GM13976 (cell line): ENCODE measurements at regions not wholly inside any gene's neighbourhood (a gene's known extent, or its start where the extent isn't known, plus 50 kb on each side); places are given as distances from the start of the nearest gene placed in this dataset.

ENCODE experiments used
- DNase-seq: peaks from one replicate; pipeline ENCODE4 v3.0.0; 2012; ENCODE audit warnings: low spot score
- in situ Hi-C: fragments of 300-500 bp; cut with MboI; formaldehyde crosslinking; loops from one replicate; pipeline ENCODE4 v1.12.0; 2022; ENCODE audit warnings: low sequenced_read_pairs, mixed read lengths, inconsistent platforms; ENCODE audit not compliant: unreplicated experiment
- TF ChIP-seq, protein P1 (sequence below): IDR thresholded peaks from 2 replicates; pipeline ENCODE4 v1.5.1; 2012; ENCODE audit warnings: borderline replicate concordance, mild to moderate bottlenecking; ENCODE audit not compliant: insufficient read depth; ENCODE audit errors: extremely low read depth, missing control alignments, control extremely low read depth

DNA sequence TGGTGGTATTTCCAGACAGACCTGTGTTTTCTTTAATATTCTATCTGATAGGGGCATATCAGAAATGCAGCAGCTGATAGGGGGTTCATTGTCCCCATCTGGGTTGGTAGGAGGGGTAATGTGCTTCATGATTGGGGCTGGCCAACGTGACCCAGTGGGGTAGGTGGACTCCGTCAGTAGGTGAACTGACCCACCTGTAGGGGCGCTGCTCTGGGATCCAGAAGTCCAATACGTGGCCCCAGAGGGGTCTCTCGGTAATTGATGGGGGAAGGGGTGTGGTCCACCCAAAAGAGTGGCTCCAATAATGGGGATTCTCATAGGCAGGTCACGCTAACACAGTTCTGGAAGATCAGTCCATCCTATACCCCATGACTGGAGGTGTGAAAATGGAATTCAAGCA lies 112.0 kb downstream of the PRLHR start:
- DNase-seq, result no peak
- TF ChIP-seq, protein P1, sequence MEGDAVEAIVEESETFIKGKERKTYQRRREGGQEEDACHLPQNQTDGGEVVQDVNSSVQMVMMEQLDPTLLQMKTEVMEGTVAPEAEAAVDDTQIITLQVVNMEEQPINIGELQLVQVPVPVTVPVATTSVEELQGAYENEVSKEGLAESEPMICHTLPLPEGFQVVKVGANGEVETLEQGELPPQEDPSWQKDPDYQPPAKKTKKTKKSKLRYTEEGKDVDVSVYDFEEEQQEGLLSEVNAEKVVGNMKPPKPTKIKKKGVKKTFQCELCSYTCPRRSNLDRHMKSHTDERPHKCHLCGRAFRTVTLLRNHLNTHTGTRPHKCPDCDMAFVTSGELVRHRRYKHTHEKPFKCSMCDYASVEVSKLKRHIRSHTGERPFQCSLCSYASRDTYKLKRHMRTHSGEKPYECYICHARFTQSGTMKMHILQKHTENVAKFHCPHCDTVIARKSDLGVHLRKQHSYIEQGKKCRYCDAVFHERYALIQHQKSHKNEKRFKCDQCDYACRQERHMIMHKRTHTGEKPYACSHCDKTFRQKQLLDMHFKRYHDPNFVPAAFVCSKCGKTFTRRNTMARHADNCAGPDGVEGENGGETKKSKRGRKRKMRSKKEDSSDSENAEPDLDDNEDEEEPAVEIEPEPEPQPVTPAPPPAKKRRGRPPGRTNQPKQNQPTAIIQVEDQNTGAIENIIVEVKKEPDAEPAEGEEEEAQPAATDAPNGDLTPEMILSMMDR, result no peak
- in situ Hi-C loops, result no loop called here

DNA sequence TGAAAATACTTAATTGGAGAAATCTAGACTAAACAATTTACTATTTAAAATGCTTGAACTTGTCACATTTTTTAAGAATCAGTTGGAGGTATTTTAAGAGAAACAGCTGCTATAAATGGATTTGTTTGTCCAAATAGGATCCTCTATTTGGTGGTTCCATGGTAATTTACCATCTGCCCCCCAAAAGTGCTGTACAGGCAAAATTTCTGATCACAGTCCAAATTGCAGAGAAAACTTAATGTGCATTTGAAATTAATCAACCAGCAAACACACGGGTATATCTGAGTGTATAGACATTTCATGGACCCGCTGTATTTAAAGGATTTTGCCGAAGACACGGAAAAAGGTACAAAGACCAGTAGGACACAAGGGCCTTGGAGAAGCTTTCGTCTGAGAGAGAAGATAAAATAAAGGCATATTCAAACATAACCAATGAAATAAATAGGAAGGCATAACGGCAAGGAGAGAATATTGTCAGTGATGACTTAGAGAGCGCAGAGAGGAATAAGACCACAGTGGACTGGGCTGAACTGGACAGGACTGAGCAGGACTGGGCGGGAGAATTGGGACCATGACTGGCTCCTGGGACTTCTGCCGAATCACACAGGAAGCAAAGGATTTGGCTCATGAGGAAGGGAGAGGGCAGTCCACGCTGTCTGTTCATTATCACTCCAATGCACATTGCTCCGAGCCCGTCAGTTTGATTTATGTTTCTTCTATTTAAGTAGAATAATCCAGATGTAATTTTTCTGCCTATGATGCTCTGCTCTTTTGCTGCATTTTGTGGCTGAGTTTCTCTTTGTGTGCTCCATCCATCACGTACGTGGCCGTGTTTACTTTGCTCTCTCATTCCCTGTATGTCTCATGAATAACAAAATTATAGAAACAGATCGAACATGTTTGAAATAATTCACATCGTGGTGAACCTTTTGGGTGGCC lies 112.8 kb downstream of the PRLHR start:
- in situ Hi-C loops, result no loop called here
- no peak for DNase-seq
- TF ChIP-seq, protein P1, result no peak

DNA sequence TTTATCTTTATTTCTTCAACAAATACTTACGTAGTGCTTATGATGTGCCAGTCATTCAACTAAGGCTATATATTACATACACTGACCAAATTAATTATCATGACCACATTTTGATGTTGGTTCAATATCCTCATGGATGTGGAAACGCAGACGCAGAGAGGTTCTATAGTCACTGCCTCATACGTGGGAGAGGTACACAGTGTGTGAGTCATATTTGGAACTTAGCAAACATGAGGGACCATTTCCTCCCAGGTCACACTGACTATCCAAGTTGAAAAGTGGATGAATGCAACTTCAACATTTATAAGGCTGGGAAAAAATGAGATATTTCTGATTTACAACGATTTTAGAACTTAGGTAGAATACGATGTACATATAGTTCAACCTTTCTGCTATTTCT lies 113.6 kb downstream of the PRLHR start:
- TF ChIP-seq, protein P1, result no peak
- DNase-seq, result no peak
- in situ Hi-C loops, result no loop called here

DNA sequence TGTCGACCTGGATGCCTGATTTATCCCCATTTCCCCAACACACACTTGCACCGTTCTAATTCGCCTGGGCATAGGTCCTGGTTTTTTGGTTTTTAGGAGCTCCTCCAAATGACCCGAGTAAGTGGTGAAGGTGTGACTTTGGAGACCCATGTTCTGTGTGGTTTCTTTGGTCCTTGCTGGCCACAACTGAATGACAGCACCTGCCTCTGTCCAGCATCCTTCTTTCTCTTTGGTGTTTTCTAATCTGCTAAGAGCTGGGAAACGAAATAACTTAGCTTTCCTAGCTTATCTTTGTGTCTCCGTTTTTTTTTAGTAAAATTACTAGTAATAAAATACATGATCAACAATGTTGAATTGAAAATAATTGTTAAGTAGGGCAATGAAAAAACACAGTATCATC lies 120.2 kb downstream of the PRLHR start:
- TF ChIP-seq, protein P1, result no peak
- in situ Hi-C loops, result no loop called here
- DNase-seq, result no peak

DNA sequence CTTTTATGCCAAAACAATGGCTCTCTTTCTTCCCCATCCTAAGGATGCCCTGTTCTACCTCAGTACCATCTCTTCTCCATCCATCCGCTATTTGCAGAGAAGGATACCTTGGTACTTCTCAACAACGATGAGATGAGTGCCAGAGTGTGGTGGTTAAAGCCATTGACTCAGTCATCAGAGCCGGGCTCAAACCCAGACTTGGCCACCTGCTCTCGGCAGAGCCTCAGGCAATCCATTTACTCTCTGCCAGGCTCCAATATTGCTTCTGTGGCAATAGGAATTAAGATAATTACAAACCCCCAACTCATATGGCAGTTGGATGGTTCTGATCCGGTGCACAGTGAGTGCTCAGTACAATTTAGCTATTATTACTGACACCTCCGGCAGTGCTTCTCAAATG lies 121.3 kb downstream of the PRLHR start:
- DNase-seq, result no peak
- in situ Hi-C loops, result loop anchor here (25.0 kb wide), 1 partner anchor 987 kb away; no protein-coding TSS in a partner anchor
- TF ChIP-seq, protein P1, result no peak

DNA sequence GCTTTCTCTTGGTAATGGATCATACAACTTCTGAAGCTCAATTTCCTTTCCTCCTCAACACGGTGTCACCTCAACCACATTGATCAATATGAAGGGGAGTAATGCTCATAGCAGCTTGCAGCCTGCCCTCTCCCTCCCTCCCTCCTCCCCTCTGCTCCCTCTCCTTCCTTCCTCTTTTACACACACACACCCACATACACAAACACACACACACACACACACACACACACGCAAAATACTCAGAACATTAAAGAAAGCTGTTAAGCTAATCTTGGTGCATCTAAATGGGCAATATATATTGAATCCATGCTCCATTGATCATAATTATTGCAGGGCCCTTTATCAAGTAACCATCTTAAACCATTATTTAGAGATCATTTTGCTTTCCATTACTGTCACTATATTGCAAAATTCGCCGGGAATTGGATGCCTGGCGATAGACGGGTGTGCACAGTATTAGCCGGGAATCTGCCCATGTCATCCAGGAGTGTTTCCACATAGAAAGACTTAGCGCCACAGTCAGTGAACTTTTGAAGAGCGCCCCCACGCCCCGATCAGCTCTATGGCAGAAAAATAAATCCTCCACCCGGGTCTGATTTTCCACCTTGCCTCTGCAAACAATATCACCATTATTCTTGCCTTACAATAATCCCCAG lies 122.0 kb downstream of the PRLHR start:
- in situ Hi-C loops, result loop anchor here (25.0 kb wide), 1 partner anchor 986 kb away; no protein-coding TSS in a partner anchor
- TF ChIP-seq, protein P1, result no peak
- no peak for DNase-seq
